Iris pigment epithelial cell (primary cell): ENCODE measurements at regions not wholly inside any gene's neighbourhood (a gene's known extent, or its start where the extent isn't known, plus 50 kb on each side); places are given as distances from the start of the nearest gene placed in this dataset.

Experiments
- DNase-seq: peaks from one replicate; pipeline ENCODE4 v3.0.0-alpha.2; 2011; ENCODE audit warnings: low read depth

DNA sequence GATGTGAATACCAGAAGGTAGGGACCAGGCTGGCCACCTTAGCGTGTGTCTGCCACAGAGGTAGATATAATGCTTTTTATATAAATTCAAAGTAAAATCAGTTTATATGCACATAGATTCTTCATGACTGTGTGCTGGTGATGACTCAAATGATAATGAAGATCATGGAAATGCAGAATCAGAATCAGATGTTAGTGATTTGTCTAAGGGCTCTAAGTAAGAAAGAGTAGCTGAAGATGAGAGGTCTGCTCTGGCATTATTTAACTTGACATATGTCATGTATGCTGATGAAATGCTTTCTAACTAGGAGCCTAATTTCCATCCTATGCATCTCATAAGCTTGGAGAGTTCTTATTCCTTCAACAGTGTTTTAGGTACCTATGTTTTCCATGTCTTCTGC lies 50.3 kb upstream of the DPH6 start:
- DNase-seq, result peak; percentile 16

DNA sequence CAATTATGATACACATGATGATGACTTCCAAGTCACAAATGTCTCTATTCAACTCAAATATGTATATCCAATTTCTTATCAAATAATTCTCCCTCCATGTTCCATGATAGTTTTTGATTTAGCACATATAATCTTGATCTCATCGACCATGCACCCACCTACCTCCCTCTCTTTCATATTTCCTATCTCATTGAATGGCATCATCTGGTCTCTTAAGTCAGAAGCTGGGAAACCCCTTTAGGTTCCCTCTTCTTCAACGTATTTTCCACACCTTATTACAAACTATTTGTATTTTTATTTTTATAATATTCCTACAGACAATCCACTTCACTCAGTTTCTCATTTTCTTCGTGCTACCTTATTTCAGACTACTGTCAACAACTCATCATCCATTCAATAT lies 56.9 kb upstream of the DPH6 start:
- no peak for DNase-seq

DNA sequence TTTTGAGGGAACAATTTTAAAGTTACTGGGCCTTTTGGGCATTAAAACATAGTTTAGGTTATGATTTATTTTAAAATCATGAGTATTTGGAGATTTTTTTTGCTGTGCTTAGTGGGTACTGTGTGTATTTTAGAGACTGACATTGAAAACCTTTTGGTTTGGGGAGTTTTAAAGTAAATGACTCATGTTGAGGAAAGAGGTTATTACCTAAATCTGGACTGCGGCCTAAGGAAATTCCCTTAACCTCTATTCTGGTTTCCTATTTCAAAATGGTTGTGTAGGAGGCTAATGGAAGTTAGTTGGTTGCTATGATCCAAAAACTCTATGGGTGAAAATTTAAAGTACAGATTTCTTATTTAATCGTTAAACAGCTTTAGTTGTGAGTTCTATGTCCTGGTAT lies 57.3 kb upstream of the DPH6 start:
- peak; percentile 85 for DNase-seq

DNA sequence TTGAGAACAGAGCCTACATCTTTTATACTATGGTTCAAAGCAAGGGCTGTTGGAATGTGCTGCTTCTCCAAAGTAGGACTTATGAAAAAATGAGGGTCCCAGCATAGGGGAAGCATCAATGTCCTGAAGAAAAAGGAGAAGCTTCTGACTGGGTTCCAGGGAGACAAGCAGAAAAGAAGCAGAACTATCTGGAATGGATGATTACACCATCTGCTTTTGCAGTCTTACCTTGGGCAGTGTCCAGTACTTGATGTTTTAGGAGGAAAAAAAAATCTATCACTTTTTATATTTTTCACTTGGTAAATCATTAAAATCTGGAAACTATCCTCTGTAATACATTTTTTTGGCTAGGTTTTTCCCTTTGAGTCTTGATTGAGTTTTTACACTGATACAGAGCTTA lies 57.9 kb upstream of the DPH6 start:
- DNase-seq, result no peak

DNA sequence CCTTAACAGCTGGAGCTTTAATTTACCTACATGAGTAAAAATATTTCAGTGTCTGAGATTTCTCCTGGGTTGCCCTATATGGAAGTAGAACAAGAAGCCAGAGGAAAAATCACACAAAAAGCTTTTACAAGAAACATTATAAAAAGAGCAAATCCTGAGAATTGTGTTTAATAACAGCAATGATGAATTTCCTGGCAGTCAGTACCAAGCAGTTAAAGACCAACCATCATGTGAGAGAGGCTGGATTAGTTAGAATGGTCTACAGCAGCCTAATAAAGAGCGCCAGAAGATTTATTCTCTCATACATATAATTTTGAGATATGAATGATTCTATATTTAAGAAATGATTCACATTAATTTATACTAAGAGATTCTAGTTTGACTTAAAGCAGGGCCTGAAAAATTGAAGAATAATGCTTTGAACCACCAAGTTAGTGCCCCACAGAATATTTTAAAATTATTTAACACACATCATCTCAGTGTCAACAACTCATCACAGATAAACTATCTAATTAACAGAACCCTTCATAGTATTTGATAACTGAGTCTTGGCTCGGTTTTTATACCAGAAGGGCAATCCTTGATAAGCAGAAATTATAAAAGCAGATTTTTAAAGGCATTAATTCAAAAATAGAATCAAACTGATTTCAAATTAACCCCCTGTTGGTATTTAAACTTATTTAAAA lies 59.9 kb upstream of the DPH6 start:
- no peak for DNase-seq

DNA sequence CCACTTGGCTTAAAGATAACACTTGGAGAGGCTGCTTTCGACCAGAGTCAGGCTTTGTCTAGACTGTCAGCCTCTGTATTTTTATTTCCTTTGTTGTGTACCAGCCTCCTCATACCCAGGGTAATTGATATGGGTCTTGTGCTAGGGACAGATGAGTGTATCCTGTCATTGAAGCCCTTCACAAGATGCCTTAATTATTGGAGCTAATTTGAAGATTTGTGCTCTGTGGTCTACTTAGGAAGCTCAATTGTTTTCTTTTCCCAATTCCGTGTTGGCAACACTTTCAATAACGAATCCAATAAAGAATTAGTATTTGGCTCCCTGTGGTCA lies 60.5 kb upstream of the DPH6 start:
- no peak for DNase-seq

DNA sequence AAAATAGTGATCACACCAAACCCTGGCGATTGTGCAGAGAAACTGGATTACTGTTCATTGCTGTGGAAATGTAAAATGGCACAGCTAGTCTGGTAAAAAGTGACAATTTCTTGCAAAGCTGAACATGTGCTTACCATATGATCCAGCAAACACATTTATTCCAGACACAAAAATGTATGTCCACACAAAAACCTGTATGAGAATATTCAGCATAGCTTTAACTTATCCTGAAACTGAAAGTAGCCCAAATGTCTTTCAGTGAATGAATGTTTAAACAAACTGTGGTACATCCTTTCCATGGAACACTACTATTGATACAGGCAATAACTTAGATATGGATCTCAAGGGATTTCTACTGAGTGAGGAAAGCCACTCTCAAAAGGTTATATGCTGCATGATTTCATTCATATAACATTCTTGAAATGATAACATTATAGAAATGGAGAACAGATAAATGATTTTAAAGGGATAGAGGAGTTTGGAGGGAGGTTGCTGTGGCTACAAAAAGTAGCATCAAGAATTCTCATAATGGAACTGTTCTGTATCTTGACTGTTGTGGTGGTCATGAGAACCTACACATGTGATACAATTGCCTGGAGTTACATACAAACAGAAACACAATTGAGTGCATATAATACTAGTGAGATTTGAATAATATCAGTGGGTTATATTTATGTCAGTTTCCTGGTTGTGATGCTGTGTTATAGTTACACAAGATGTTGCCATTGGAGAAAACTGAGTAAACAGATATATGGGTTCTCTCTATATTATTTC lies 70.7 kb upstream of the DPH6 start:
- DNase-seq, result no peak

DNA sequence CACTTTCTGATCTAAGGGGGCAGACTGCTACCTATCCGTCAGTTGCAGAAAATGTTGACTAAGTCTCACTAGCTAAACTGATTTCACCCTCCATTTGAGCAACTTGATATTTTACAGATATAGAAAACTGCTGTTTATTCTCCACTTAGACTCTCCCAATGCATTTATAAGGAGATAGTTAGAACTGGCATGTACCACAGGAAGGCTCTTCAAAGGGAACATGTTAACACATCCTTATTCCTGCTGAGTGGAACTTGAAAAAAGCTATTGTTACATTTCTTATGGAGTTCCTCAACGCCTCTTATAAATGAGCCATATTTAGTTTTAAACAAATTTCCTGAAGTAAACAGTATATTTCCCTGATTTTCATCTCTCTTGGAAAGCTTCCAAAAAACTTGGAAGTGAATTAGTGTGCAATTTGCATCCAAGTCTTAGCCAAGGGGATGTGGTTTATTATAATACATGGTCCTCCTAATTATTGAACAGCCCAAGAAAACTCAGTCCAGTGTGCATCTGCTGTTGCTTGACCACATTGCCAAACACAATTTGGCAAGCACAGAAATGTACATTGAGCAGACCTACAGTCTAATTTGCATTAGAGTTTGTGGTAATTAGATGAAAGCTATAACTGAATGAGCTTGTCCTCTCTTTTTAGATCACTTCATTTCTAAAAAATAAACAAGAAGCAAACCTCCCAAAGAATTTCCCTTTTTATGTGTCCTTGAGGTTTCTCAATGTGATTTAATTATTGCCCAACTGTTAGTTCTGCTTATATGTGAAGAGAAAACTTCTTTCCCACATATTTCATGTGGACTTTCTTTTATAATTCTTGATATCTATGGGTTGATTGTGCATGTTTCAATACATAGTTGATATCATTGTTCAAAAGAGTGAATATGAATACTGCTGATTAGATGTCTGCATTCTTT lies 72.6 kb upstream of the DPH6 start:
- peak; percentile 43 for DNase-seq

DNA sequence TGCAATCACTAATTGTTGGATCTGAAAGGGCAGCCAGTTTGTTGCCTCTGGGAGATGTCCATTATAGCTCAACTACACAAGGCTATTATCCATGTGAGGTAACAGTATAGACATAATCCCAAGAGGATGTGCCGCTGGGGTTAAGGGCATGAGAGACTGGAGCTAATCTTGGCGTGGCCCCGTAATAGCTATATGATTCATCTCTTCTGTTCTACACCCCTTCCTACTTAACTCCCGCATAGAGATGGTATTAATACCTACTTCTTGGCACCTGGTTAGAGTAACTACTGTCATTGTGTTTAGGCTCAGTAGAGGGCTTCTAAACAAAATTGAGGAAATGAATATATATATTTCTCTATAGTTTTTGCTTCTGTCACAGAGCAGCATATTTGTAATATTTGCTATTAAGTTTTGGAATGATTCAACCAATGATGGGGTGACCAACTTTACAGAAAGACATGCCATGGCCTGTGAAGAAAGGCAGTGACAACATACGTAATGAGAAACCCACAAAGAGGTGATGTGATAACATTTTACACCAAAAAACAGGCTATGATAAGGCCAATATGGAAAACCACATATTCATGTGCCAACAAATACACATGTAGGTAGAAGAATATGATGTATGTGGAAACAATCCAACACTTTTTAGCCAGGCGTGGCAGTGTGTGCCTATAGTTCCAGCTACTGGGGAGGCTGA lies 76.8 kb upstream of the DPH6 start:
- no peak for DNase-seq

DNA sequence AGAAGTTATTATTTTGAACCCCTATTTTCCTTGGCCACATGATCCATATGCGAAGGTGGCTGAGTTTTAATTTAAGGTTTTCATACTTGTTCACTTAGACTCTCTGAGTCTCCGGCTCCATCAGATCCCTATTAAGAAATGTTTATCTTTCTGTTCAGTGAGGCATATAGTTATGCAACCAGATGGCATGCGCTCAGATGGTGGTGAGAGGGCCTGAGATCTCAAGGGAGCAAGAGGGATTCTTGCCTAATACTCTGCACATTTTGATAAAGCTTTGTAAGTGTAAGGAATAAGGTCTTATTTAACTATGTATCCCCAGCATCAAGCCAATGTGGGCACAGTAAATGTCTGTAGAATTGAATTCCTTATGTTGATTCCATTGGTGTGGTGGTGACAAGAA lies 78.9 kb upstream of the DPH6 start:
- peak; percentile 96 for DNase-seq

DNA sequence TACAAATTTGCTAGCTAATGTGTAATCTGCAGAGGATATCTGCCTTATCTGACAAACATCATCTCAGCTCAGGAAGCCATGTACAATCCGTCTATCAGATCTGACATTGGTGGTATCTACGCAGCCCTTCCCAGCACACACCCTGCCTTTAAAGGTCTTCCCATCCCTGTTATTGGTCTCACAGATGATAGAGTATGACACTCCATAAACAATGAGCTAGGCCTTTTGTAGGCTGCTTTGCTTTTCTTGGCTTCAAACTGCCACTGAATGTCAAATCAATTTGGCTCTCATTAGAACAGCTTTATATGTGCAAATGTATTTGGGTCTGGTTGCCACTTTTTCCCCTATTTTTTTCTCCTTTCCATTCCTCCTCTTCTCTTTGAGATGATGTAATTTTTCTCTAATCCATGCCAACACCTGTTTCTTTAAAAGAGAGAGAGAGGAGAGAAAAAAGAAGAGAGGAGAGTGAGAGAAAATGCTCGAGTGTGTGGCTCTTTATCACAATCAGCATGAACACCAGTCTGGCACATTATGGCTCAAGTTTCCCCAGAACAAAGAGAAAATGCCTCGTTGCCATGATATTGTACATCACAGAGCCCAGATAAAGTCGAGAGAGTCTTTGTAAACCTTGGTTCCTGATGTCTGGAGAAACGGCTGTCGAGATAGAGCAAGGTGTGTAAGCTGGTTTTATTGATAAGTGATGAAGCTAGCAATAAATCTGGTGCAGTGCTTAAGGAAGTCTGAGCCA lies 80.8 kb upstream of the DPH6 start:
- peak; percentile 36 for DNase-seq

DNA sequence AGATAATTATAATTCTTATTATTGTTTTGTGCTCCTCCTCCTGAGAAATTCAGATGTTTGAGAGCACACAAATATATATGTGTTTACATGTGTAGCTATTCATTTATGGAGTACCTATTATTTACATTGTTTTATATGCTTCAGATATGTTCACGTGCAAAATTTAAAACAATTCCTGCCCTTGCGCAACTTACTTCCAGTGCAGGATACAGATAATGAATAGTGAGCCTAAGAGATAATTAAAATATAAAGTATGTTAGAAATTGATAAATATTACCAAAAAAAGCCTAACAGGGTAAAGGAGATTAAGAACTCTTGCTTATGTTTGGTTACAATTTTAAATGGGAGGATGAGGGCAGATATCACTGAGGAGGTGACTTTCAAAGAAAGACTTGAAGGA lies 81.7 kb upstream of the DPH6 start:
- no peak for DNase-seq

DNA sequence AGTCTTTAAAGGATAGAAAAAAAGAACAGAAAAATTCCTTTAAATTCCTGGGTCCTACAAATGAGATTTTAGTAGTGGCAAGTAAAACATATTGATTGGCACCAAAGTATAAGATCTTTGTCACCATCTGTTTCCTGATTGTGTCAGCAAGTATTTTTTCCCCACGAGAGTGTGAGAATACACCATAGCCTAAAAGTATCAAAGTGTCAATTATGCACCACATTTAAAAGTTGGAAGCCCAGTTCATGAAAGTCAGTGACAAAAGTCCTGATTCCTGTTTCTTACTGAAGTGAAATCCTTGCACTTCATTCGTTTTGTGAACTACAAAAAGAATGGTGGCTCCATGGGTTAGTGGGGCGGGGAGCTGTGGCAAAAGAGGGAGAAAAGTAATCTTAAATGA lies 83.8 kb upstream of the DPH6 start:
- DNase-seq, result no peak

DNA sequence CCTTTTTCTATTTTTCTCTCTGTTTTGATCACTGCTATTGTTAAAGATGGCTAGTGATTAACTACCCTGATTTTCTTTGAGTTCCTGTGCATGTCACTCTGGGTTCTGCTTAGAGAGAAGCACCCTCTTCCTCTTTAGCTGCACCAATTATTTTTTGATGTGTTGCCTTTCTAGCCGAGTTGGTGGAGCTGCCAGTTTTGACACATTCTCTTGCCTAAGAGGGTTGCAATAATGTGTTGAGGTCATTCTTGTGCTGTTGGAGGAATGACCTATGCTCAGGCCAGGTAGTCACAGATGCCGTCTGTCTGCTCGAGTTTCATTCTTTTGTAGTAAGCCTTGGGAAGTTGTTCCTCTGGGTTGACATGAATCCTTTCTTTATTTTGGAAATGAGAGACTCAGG lies 84.6 kb upstream of the DPH6 start:
- peak; percentile 75 for DNase-seq

DNA sequence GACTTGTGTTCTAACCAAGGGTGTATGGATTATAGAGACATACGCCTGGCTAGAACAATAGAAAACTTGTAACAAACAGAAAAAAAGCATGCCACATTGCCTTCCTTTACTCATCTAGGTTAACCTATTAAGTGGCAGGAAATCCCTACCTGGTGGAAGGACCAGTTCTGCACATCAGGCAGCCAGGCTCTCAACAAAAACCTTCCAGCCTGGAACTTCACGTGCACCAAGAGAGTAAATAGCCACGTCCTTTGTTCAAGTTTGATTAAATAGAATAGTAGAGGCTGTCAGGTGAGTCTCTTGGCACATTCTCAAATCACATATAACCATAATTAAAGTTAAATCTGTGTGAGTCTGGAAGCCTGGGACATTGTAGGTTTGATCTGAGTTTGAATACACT lies 85.0 kb upstream of the DPH6 start:
- DNase-seq, result no peak

DNA sequence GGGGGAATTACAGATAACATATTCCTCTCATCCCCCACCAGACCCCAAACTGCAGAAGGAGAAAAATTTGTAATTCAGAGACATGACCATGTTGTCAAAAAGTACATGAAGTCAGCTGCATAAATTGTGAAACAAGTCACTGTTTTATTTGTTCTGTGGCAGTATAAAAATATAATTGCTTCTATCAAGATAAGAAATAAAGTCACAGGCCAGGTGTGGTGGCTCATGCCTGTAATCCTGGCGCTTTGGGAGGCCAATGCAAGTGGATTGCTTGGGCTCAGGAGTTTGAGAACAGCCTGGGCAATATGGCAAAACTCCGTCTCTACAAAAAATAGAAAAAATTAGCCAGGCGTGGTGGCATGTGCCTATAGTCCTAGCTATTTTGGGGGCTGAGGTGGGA lies 87.7 kb upstream of the DPH6 start:
- DNase-seq, result no peak

DNA sequence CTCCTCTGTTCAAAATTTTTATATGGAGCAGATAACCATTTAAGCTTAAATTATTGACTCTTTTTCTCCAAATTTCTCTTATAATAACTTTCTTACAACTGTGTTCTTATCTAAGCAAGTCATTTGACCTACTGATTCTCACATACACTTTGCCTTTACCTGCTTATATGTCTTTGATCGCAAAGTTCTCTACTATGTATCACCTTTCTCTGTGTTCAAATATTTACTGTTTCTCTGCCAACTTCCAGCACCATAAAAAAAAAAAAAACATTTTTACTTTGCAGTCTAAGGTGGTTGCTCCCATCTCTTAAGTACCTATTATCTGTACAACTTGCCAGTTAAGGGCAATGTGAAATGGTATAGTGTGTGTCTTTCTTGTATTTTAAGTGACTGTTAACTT lies 100.8 kb upstream of the DPH6 start:
- DNase-seq, result no peak

DNA sequence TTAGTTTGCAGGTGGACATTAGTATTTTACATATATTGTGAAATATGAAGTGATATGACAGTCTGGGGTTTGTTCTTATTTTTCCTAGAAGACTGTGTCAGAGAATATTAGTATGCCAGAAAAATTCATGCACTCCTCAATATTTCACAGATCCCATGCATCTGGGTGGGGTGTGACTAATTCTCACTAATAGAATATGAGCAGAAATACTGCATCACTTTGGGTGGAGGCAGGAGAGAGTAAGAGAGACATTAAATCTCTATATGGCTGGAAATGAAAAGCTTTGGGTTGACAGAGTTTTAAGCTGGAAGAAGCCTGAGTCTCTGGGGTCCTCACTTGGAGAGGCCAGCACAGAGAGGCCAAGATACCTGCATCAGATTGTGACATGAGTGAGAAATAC lies 101.3 kb upstream of the DPH6 start:
- no peak for DNase-seq

DNA sequence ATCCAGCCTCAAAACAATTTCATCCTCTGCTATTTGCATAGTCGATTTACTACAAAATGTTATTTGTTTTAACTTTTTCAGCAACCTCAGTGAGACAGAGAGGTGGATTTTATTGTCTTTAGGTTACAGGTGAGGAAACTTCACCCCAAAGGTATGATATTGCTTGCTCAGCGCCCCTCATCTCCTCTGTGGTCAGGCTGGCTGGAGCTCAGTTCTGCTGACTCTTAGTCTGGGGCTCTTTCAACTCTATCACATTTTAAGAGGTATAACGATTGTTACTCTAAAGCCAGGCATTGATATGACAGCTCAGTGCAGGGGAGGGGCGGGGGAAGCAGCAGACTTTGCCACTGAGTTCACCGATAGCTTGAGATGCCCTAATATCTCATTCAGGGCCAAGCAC lies 103.0 kb upstream of the DPH6 start:
- DNase-seq, result no peak

DNA sequence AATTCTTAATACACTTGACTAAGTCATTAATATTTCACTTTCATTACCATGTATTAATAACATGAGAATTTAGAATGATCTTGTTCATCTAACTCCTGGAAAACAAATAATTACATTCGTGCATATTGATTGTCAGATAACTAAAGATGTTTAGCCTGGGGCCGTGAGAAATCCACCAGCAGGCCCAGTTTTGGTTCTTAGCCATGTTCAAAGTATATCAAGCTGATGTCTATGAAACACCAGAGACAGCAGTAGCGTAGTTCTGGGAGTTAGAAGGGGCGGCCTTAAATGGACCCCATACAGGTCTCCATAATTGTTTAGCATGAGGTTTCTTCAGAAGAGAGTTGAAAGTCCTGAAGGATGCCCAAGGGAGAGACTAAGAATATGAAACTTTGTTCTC lies 103.6 kb upstream of the DPH6 start:
- DNase-seq, result no peak

DNA sequence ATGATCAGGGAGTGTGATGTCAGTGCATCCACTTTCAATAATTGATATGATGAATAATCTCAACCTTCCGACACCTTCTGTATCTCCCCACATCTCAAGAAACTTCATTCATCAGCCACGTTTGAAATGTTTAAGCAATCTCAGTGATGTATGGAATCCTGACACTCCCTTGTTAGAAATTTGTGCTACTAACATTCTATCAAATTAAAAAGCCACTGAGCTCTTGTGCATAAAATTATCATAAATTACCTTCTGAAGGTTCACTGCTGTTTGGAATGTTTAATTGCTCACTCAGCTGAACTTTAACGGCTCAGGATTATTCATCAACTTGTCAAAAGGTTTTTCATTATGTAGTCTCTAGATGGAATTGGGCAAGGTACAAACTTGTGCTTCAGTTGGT lies 108.4 kb upstream of the DPH6 start:
- DNase-seq, result no peak
